ENCODE measurements at regions not wholly inside any gene's neighbourhood (a gene's known extent, or its start where the extent isn't known, plus 50 kb on each side); places are given as distances from the start of the nearest gene placed in this dataset.

- DNase-seq (ENCODE audit: low spot score): no peak
Measured at GRCh38 chr14:101108579-101109346, 205.2 kb upstream of the RTL1 start.

GRCh38 chr14:101109347-101109638 is 205.8 kb upstream of the RTL1 start:
- no peak for DNase-seq (ENCODE audit: low spot score)

- DNase-seq (ENCODE audit: low spot score): no peak
Measured at GRCh38 chr14:101109981-101110728, 206.6 kb upstream of the RTL1 start.

DNA sequence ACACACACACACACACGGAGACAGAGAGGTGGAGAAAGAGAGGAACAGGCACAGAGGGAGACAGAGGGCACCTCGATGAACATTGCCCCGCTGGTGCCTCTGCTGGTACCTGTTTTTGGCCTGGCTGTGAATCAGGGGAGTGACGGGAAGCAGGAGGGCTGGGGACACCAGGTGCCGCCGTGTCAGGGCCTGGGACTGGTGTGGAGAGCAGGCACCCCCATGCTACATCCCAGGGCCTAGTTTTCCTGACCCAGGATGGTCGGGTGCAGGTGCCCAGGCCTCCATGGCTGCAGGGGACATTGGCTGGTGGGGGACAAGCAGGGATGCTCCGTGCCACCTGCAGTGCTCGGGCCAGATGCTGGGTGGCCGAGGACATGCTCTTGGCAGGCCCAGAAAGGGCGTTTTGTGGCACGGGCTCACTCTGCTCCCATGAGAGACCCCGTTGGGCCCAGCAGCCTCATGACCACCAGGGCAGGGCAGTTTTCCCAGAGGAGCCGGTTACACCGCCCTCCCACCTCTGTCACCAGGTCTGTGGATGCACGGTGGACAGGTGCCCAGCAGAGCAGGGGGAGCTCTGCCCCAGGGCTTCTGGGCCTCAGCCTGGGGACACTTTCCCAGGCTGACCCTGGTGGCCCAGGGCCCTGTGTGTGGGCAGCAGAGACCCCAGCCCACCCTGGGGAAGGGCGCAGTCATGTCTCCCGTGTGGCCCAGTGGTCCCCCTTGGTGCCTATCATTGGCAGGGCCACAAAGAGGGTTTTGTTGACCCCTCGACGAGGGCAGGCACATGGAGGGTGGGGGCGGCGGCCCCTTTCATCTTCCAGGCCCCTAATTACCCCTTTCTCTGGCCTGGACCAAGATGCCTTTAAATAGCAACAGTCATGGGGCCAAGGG is 207.5 kb upstream of the RTL1 start:
- no peak for DNase-seq (ENCODE audit: low spot score)

- no peak for DNase-seq (ENCODE audit: low spot score)
Measured at GRCh38 chr14:101111620-101112290, 208.2 kb upstream of the RTL1 start.

- DNase-seq (ENCODE audit: low spot score): no peak
Measured at GRCh38 chr14:101112351-101113107, 209.0 kb upstream of the RTL1 start.

- no peak for DNase-seq (ENCODE audit: low spot score)
Measured at GRCh38 chr14:101113108-101113612, 209.6 kb upstream of the RTL1 start.

GRCh38 chr14:101113835-101114725 is 210.6 kb upstream of the RTL1 start:
- no peak for DNase-seq (ENCODE audit: low spot score)

DNA sequence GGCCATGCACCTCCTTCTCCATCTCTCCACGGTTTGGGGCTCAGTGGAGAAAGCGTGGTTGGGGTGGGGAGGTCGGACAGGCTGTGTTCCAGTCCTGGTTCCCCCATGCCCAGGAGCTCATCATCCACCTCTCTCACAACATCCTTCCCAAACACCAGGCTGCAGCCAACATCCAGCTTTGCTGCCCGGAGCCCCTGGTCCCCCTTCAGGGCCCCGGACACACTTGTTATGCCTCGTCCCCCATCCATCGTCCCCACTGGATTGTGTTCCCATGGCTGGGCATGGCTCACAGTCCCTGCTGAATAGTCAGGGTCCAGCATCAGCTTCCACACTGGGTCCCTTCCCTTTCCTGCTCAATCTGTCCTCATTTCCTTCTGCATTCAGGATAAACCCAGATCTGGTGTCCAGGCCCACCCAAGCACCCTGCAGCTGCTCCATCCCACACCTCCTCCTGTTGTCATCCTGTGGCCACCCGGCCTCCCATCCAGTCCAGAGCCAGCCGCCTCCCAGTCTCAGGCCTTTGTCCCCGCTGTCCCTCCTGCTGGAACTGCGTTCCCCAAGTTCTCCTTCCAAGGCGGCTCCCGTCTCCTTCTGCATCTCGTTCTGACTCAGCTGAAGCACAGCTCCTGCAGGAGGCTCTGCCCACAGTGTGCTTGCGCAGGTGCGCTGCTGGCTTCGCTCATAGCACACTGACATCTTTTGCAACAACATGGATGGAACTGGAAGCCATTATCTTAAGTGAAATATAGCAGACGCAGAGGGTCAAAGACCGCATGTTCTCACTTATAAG is 211.4 kb upstream of the RTL1 start:
- DNase-seq (ENCODE audit: low spot score): no peak

GRCh38 chr14:101115652-101116051 is 212.1 kb upstream of the RTL1 start:
- no peak for DNase-seq (ENCODE audit: low spot score)

GRCh38 chr14:101116065-101116464 is 212.5 kb upstream of the RTL1 start:
- DNase-seq (ENCODE audit: low spot score): no peak

- DNase-seq (ENCODE audit: low spot score): no peak
Measured at GRCh38 chr14:101116486-101117130, 213.1 kb upstream of the RTL1 start.

DNA sequence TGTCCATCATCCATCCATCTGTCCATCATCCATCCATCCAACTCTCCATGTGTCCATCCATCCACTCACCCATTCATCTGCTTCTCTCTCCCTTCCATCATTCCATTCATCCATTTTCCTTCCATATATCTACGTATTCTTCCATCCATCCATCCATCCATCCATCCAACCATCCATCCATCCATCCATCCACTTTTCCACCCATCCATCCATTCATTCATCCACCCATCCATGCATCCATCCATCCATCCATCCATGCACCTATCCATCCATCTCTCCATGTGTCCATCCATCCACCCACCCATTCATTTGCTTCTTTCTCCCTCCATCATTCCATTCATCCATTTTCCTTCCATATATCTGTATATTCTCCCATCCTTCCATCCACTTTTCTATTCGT is 214.0 kb upstream of the RTL1 start:
- DNase-seq (ENCODE audit: low spot score): no peak

DNA sequence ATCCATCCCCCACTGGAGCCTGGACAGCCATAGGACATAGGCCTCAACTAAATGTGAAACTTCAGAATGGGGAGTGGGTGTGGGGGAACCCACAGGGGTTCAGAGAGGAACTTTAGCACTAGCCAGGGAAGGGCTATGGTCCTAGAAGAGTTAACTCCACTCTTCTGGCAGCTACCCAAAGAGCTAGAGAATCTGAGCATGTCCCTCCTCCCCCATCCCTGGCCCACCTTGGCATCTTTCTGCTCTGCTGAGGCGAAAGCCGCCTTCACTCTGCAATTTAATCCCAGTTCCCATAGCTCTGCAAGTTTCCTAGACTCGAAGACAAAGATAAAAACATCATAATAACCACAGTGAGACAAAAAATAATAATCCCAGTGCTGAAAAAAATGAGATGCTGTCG is 214.7 kb upstream of the RTL1 start:
- DNase-seq (ENCODE audit: low spot score): no peak

- DNase-seq (ENCODE audit: low spot score): no peak
Measured at GRCh38 chr14:101118746-101119591, 215.4 kb upstream of the RTL1 start.

- no peak for DNase-seq (ENCODE audit: low spot score)
Measured at GRCh38 chr14:101119830-101120571, 216.5 kb upstream of the RTL1 start.
